Suprapubic skin (tissue), 4 donors: ENCODE measurements at regions not wholly inside any gene's neighbourhood (a gene's known extent, or its start where the extent isn't known, plus 50 kb on each side); places are given as distances from the start of the nearest gene placed in this dataset.

Source experiments
- POLR2A ChIP-seq, 2 donors: fragments of 450-650 bp; IDR thresholded peaks; one replicate each; pipeline ENCODE4 v1.6.1; 2017; ENCODE audit warnings: antibody characterized with exemption in 2 of 2, mild to moderate bottlenecking in 2 of 2, moderate library complexity in 2 of 2
- POLR2AphosphoS5 ChIP-seq, 3 donors: sonication (generic); formaldehyde crosslinking; IDR thresholded peaks; one replicate each; pipeline ENCODE4 v1.6.1; 2017; ENCODE audit warnings: antibody characterized with exemption in 3 of 3
- TF ChIP-seq, protein P1 (sequence below), 2 donors: fragments of 200-600 bp in 1 of 2; fragments of 450-650 bp in 1 of 2; sonication (generic) in 1 of 2; IDR thresholded peaks; one replicate each; pipeline ENCODE4 v1.5.1; 2016 to 2019; ENCODE audit warnings: antibody characterized with exemption in 2 of 2, mild to moderate bottlenecking in 1 of 2, moderate library complexity in 1 of 2

GRCh38 chr3:124258057-124258500 lies 266.2 kb upstream of the ROPN1 start:
- TF ChIP-seq, protein P1, sequence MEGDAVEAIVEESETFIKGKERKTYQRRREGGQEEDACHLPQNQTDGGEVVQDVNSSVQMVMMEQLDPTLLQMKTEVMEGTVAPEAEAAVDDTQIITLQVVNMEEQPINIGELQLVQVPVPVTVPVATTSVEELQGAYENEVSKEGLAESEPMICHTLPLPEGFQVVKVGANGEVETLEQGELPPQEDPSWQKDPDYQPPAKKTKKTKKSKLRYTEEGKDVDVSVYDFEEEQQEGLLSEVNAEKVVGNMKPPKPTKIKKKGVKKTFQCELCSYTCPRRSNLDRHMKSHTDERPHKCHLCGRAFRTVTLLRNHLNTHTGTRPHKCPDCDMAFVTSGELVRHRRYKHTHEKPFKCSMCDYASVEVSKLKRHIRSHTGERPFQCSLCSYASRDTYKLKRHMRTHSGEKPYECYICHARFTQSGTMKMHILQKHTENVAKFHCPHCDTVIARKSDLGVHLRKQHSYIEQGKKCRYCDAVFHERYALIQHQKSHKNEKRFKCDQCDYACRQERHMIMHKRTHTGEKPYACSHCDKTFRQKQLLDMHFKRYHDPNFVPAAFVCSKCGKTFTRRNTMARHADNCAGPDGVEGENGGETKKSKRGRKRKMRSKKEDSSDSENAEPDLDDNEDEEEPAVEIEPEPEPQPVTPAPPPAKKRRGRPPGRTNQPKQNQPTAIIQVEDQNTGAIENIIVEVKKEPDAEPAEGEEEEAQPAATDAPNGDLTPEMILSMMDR (IDR thresholded peaks at IDR 0.05), result no peak
- TF ChIP-seq POLR2AphosphoS5 (IDR thresholded peaks at IDR 0.05) (no peak), POLR2A (IDR thresholded peaks at IDR 0.05) (no peak)
